K562 (cell line): ENCODE measurements at regions not wholly inside any gene's neighbourhood (a gene's known extent, or its start where the extent isn't known, plus 50 kb on each side); places are given as distances from the start of the nearest gene placed in this dataset.

Source experiments
- ATAC-seq: fragments of 200-7000 bp; cut with Tn5 transposase; 3 replicates; pipeline ENCODE4 v1.9.1; 2020; ENCODE audit warnings: moderate library complexity
- BruUV-seq: library from RNA; stranded (reverse); fragments of 400-500 nt; replicated peaks from 2 replicates; lab custom pipeline; 2021; lab: Mats Ljungman, UMichigan
- CTCF ChIA-PET: fragments of 300-600 bp; formaldehyde crosslinking; extraction: SDS; loops from one replicate; lab custom pipeline; 2021; ENCODE audit warnings: low intra/inter-chr PET ratio; lab: Yijun Ruan, JAX
- POLR2A ChIA-PET: fragments of 300-600, 350-650 bp; sonication (Branson Sonifier 250); formaldehyde crosslinking; extraction: SDS; loops from one replicate; lab custom pipeline; 2021; ENCODE audit warnings: antibody characterized with exemption, inconsistent platforms; lab: Yijun Ruan, JAX
- DNase-seq, 4 experiments: peaks; one replicate each; pipeline versions ENCODE4 v3.0.0 to v3.0.0-alpha.2; 2011 to 2018; ENCODE audit warnings: low spot score in 3 of 4, mixed read lengths in 3 of 4; ENCODE audit errors: extremely low read depth in 1 of 4
- FAIRE-seq: peaks from 2 replicates; lab custom pipeline; 2011; peaks lifted over from hg19 to GRCh38; lab: Jason Lieb, UNC
- H2AFZ ChIP-seq: 2 replicates; pipeline ENCODE4 v1.6.0; 2011; ENCODE audit warnings: low read depth, low read length, control low read depth, inconsistent platforms
- H3K27ac ChIP-seq: fragments of 200-600 bp; 3 replicates; pipeline ENCODE4 v1.8.0; 2011; ENCODE audit warnings: low read depth, mild to moderate bottlenecking, control low read depth, inconsistent platforms, low read length, moderate library complexity, mixed read lengths; ENCODE audit errors: extremely low read depth
- H3K27me3 ChIP-seq, 2 experiments: fragments of 300-600 bp in 1 of 2; 2 replicates in 1 of 2; 3 replicates in 1 of 2; pipeline versions ENCODE4 v1.6.0 to v1.8.0; 2011; ENCODE audit warnings: inconsistent platforms in 2 of 2, low read length in 2 of 2, mild to moderate bottlenecking in 1 of 2, mixed read lengths in 1 of 2, moderate library complexity in 1 of 2; ENCODE audit not compliant: control insufficient read depth in 2 of 2, insufficient read depth in 2 of 2
- H3K36me3 ChIP-seq: fragments of 300-600 bp; 3 replicates; pipeline ENCODE4 v1.8.0; 2011; ENCODE audit warnings: mild to moderate bottlenecking, low read length, inconsistent platforms; ENCODE audit not compliant: control insufficient read depth, insufficient read depth
- H3K4me1 ChIP-seq, 2 experiments: fragments of 200-600 bp in 1 of 2; replicated peaks in 1 of 2; 2 replicates in 1 of 2; 3 replicates in 1 of 2; pipeline versions ENCODE4 v1.5.1 to v1.8.0; 2011; ENCODE audit warnings: inconsistent platforms in 2 of 2, low read length in 2 of 2, mild to moderate bottlenecking in 1 of 2, mixed read lengths in 1 of 2, moderate library complexity in 1 of 2; ENCODE audit not compliant: control insufficient read depth in 2 of 2, insufficient read depth in 2 of 2
- H3K4me2 ChIP-seq: 2 replicates; pipeline ENCODE4 v1.6.1; 2011; ENCODE audit warnings: low read length, control low read depth, inconsistent platforms, mixed read lengths; ENCODE audit not compliant: insufficient read depth
- H3K4me3 ChIP-seq: fragments of 200-600 bp; sonication (generic), shearing (Covaris generic); 2 replicates; pipeline ENCODE4 v1.5.1; 2016; ENCODE audit warnings: control low read depth, inconsistent platforms
- H3K79me2 ChIP-seq: fragments of 200-600 bp; 3 replicates; pipeline ENCODE4 v1.8.0; 2011; ENCODE audit warnings: low read length, inconsistent platforms; ENCODE audit not compliant: control insufficient read depth, insufficient read depth
- H3K9ac ChIP-seq, 2 experiments: 2 replicates each; pipeline versions ENCODE4 v1.6.0 to v1.6.1; 2011; ENCODE audit warnings: low read depth in 2 of 2, low read length in 2 of 2, control low read depth in 1 of 2, inconsistent platforms in 1 of 2, mild to moderate bottlenecking in 1 of 2, mixed read lengths in 1 of 2; ENCODE audit not compliant: insufficient read depth in 1 of 2
- H3K9me1 ChIP-seq: one replicate; pipeline ENCODE4 v1.6.0; 2011; ENCODE audit warnings: inconsistent platforms, mild to moderate bottlenecking, low read length, moderate library complexity; ENCODE audit not compliant: control insufficient read depth, insufficient read depth
- H3K9me3 ChIP-seq: replicated peaks from 2 replicates; pipeline ENCODE4 v1.5.1; 2011; ENCODE audit warnings: low read depth, low read length, inconsistent platforms; ENCODE audit not compliant: control insufficient read depth, insufficient read depth
- H4K20me1 ChIP-seq: replicated peaks from 2 replicates; pipeline ENCODE4 v1.6.1; 2011; ENCODE audit warnings: low read length, inconsistent platforms, mixed read lengths; ENCODE audit not compliant: control insufficient read depth, insufficient read depth
- CBX2 ChIP-seq: fragments of 200-600 bp; sonication (generic); IDR thresholded peaks from one replicate; pipeline ENCODE4 v1.6.1; 2012; ENCODE audit warnings: mild to moderate bottlenecking, low read length, inconsistent platforms; ENCODE audit not compliant: insufficient read depth, poor library complexity, severe bottlenecking
- GABPB1 ChIP-seq: sonication (generic); formaldehyde crosslinking; IDR thresholded peaks from 2 replicates; pipeline ENCODE4 v1.8.0; 2022; ENCODE audit warnings: mild to moderate bottlenecking, missing genetic modification reagents
- RAD21 ChIP-seq, 2 experiments: fragments of 250-450 bp in 1 of 2; fragments of 450-650 bp in 1 of 2; sonication (Bioruptor Pico) in 1 of 2; formaldehyde crosslinking in 1 of 2; IDR thresholded peaks in 1 of 2; conservative IDR thresholded peaks in 1 of 2; 2 replicates each; pipeline versions ENCODE4 v1.4.0 to v1.8.0; 2020 to 2022; ENCODE audit warnings: mild to moderate bottlenecking in 2 of 2, moderate library complexity in 1 of 2
- ZKSCAN3 ChIP-seq: fragments of 250-450 bp; sonication (Bioruptor Pico); IDR thresholded peaks from 2 replicates; pipeline ENCODE4 v1.4.0; 2020
- WGBS: fragments of 100-300 bp; shearing (Covaris generic); methylation state at CpG from one replicate; pipeline ENCODE4 v1.1.6; 2016; ENCODE audit warnings: low coverage, mixed read lengths; ENCODE audit not compliant: insufficient coverage; ENCODE audit errors: missing lambda C conversion rate; 5-methylcytosine and 5-hydroxymethylcytosine counted together
- in situ Hi-C: fragments of 300-500 bp; cut with MboI; formaldehyde crosslinking; loops from 4 replicates; pipeline ENCODE4 v1.15.0; 2018; ENCODE audit warnings: inconsistent platforms, mixed read lengths
- intact Hi-C: fragments of 100-400 bp; cut with micrococcal nuclease; formaldehyde crosslinking; loops from 2 replicates; pipeline ENCODE4 v1.14.2; 2022
- TF ChIP-seq, protein P1 (sequence below): fragments of 450-650 bp; formaldehyde crosslinking; IDR thresholded peaks from 2 replicates; pipeline ENCODE4 v1.4.0; 2020; ENCODE audit warnings: mild to moderate bottlenecking, moderate library complexity

DNA sequence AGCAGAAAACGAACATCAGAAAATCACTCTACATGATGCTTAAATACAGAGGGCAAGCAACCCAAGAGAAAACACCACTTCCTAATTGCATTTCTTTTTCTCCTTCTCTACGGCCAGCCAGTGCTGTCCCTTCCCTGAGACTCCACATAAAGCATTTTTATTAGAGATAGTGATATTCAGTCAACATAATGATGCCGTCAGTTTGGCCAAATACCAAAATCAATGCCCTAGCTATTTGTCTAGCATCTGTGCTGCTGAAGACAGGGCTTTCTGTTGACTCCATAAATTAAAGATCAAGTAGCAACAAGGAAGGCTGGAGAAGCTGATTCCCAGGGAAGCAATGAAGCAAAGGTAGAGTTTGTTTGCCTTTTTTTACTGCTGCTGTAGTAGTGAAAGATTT lies 1024.9 kb downstream of the REEP3 start:
- Histone ChIP-seq H3K4me1 (no peaks in the 10 kb centered on the region), H3K4me2 (no peak overlapping the region), H3K4me3 (no peak overlapping the region), H3K79me2 (no peaks in the 10 kb centered on the region), H3K27me3 (no peaks in the 10 kb centered on the region), H3K27ac (no peak overlapping the region), H3K9ac (no peak overlapping the region), H2AFZ (peak overlapping the region; percentile 15; the same call in 1 of the 2 replicates), H3K9me3 (no peaks in the 10 kb centered on the region), H3K9me1 (no peaks in the 10 kb centered on the region), H4K20me1 (no peaks in the 10 kb centered on the region), H3K36me3 (no peaks in the 10 kb centered on the region)
- ChIA-PET POLR2A (interaction anchor here (0.5 to 1.0 kb wide), 2 partner anchors 26 to 31 kb away, joined by 3 to 4 read pairs; no protein-coding TSS in a partner anchor), CTCF (no interaction called here)
- DNase-seq: no peak
- ATAC-seq: no peak
- in situ Hi-C loops (no loop called here), intact Hi-C loops (no loop called here)
- 36% methylated on average over 3 of the region's 3 CpGs for WGBS
- BruUV-seq: no TSS peak
- FAIRE-seq: no peak
- TF ChIP-seq ZKSCAN3 (CRISPR knock-in tag) (no peak), CBX2 (no peak), GABPB1 (CRISPR knock-in tag) (no peak)

DNA sequence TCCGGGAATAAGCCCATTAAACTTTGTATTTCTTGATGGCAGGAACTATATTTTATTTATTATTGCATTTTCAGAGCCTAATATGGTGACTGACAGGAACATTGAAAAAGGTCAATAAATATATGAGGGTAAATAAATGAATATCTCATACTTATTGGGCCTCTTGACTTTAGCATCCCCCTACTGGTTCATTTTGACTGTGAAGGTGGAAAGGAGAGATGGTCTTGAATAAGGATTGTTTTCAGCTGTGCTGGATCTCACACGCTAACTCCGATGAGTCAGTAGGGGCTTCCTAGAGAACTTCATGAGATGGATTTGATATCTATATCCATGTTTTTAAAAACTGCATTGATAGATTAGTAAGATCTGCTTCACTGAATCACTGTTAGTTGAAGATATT lies 1026.0 kb downstream of the REEP3 start:
- ATAC-seq: peak; percentile 65; the same call in 2 of the 3 replicates
- no peak for FAIRE-seq
- H3K27ac ChIP-seq: no peak overlapping the region
- H3K4me2 ChIP-seq: no peak overlapping the region
- H3K9me3 ChIP-seq: no peaks in the 10 kb centered on the region
- ChIA-PET POLR2A (interaction anchor here (1.0 to 1.1 kb wide), 2 partner anchors 9 to 16 kb away, joined by 3 read pairs; no protein-coding TSS in a partner anchor), CTCF (no interaction called here)
- WGBS: 63% methylated on average over 3 of the region's 3 CpGs
- no peaks in the 10 kb centered on the region for H3K79me2 ChIP-seq
- in situ Hi-C loops: no loop called here
- H4K20me1 ChIP-seq: no peaks in the 10 kb centered on the region
- 0 out of 4 replicates have a peak, but pooled peaks of 1 of the 2 experiments have one; percentile 19 for TF ChIP-seq RAD21 (CRISPR knock-in tag; conservative IDR thresholded peaks at IDR 0.05 in 1 of 2, IDR thresholded peaks at IDR 0.05 in 1 of 2)
- TF ChIP-seq, protein P1, sequence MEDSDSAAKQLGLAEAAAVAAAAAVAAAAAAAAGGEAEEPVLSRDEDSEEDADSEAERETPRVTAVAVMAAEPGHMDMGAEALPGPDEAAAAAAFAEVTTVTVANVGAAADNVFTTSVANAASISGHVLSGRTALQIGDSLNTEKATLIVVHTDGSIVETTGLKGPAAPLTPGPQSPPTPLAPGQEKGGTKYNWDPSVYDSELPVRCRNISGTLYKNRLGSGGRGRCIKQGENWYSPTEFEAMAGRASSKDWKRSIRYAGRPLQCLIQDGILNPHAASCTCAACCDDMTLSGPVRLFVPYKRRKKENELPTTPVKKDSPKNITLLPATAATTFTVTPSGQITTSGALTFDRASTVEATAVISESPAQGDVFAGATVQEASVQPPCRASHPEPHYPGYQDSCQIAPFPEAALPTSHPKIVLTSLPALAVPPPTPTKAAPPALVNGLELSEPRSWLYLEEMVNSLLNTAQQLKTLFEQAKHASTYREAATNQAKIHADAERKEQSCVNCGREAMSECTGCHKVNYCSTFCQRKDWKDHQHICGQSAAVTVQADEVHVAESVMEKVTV: no peak
- DNase-seq: peak in 1 of 4 experiments; percentile 11
- H3K4me3 ChIP-seq: no peak overlapping the region
- BruUV-seq: no TSS peak
- H2AFZ ChIP-seq: no peak overlapping the region
- intact Hi-C loops: no loop called here
- no peaks in the 10 kb centered on the region for H3K27me3 ChIP-seq
- H3K9me1 ChIP-seq: no peaks in the 10 kb centered on the region
- no peak overlapping the region for H3K9ac ChIP-seq
- no peaks in the 10 kb centered on the region; a peak in 1 of 5 replicates for H3K4me1 ChIP-seq
- H3K36me3 ChIP-seq: no peaks in the 10 kb centered on the region
